GM10248 (cell line): ENCODE measurements at regions not wholly inside any gene's neighbourhood (a gene's known extent, or its start where the extent isn't known, plus 50 kb on each side); places are given as distances from the start of the nearest gene placed in this dataset.
"Not testable (repeated sequence)": the region's sequence is repeated elsewhere in the genome, so short reads cannot be mapped to it uniquely, and the experiment has no call there.

Experiments used
- CTCF ChIA-PET: fragments of 300-600 bp; sonication (Branson Sonifier 250); formaldehyde crosslinking; extraction: SDS; loops from one replicate; lab custom pipeline; 2021; ENCODE audit warnings: antibody characterized with exemption; lab: Yijun Ruan, JAX
- POLR2A ChIA-PET: fragments of 350-650 bp; sonication (Branson Sonifier 250); formaldehyde crosslinking; extraction: SDS; loops from one replicate; lab custom pipeline; 2020; ENCODE audit warnings: antibody characterized with exemption; lab: Yijun Ruan, JAX
- DNase-seq: peaks from one replicate; pipeline ENCODE4 v3.0.0; 2012; ENCODE audit errors: extremely low spot score
- CTCF ChIP-seq: IDR thresholded peaks from 2 replicates; pipeline ENCODE4 v1.5.1; 2012; ENCODE audit warnings: mild to moderate bottlenecking, low read depth; ENCODE audit errors: extremely low read depth, missing control alignments, control extremely low read depth

- CTCF ChIA-PET, POLR2A ChIA-PET, DNase-seq: not testable (repeated sequence)
Observed at GRCh38 chr19:23984911-23985310, 70.2 kb downstream of the ZNF726 start.

- DNase-seq = no peak
- ChIA-PET CTCF (no interaction called here), POLR2A (no interaction called here)
- no peak for TF ChIP-seq CTCF
Observed at GRCh38 chr19:23986623-23987022, 71.9 kb downstream of the ZNF726 start.

GRCh38 chr19:23991170-23991569 is 76.5 kb downstream of the ZNF726 start:
- no peak for TF ChIP-seq CTCF
- DNase-seq = no peak
- ChIA-PET CTCF (no interaction called here), POLR2A (no interaction called here)

- ChIA-PET CTCF (no interaction called here), POLR2A (no interaction called here)
- TF ChIP-seq CTCF = no peak
- DNase-seq = no peak
Observed at GRCh38 chr19:23992348-23992747, 77.7 kb downstream of the ZNF726 start.

GRCh38 chr19:23993440-23993839 is 78.8 kb downstream of the ZNF726 start:
- ChIA-PET POLR2A (no interaction called here), CTCF (interaction anchor here (1.1 kb wide), 1 partner anchor 138 kb away, joined by 3 read pairs; no protein-coding TSS in a partner anchor)
- no peak for TF ChIP-seq CTCF
- no peak for DNase-seq

- no peak for TF ChIP-seq CTCF
- CTCF ChIA-PET = no interaction called here
- POLR2A ChIA-PET = no interaction called here
- DNase-seq = no peak
Observed at GRCh38 chr19:23996549-23996948, 81.9 kb downstream of the ZNF726 start.

GRCh38 chr19:23998568-23998967 is 83.9 kb downstream of the ZNF726 start:
- POLR2A ChIA-PET = no interaction called here
- CTCF ChIA-PET = no interaction called here
- no peak for TF ChIP-seq CTCF
- no peak for DNase-seq
